HepG2 (cell line): ENCODE measurements at regions not wholly inside any gene's neighbourhood (a gene's known extent, or its start where the extent isn't known, plus 50 kb on each side); places are given as distances from the start of the nearest gene placed in this dataset.
A peak's percentile ranks its signal among the peaks of the same experiment; 100 is the strongest.

Source experiments
- CREB1 ChIP-seq, 2 experiments: fragments of 450-650 bp in 1 of 2; IDR thresholded peaks; 2 replicates each; pipeline ENCODE4 v1.6.1; 2016 to 2017; ENCODE audit warnings: control low read depth in 1 of 2, mild to moderate bottlenecking in 1 of 2, missing compliant biosample characterization in 1 of 2, missing genetic modification characterization in 1 of 2
- GTF2F1 ChIP-seq: fragments of 150-350 bp; IDR thresholded peaks from 2 replicates; pipeline ENCODE4 v1.6.1; 2014; ENCODE audit warnings: low read length
- KLF11 ChIP-seq: IDR thresholded peaks from 2 replicates; pipeline ENCODE4 v1.6.1; 2016; ENCODE audit warnings: missing compliant biosample characterization
- NFE2L2 ChIP-seq: fragments of 150-350 bp; IDR thresholded peaks from 2 replicates; pipeline ENCODE4 v1.6.1; 2014; ENCODE audit warnings: low read length
- RAD21 ChIP-seq: fragments of 450-650 bp; formaldehyde crosslinking; IDR thresholded peaks from 2 replicates; pipeline ENCODE4 v1.5.0; 2020; ENCODE audit warnings: mild to moderate bottlenecking
- SALL2 ChIP-seq: sonication (generic); formaldehyde crosslinking; IDR thresholded peaks from 2 replicates; pipeline ENCODE4 v1.8.1; 2023; ENCODE audit warnings: mild to moderate bottlenecking, missing genetic modification reagents, inconsistent platforms
- SOX5 ChIP-seq: IDR thresholded peaks from 2 replicates; pipeline ENCODE4 v1.6.1; 2016; ENCODE audit warnings: borderline replicate concordance
- ZMYM3 ChIP-seq: sonication (generic); formaldehyde crosslinking; IDR thresholded peaks from 2 replicates; pipeline ENCODE4 v1.5.1; 2020; ENCODE audit warnings: mild to moderate bottlenecking, missing genetic modification reagents
- ZNF446 ChIP-seq: sonication (generic); formaldehyde crosslinking; IDR thresholded peaks from 2 replicates; pipeline ENCODE4 v1.5.0; 2020; ENCODE audit warnings: mild to moderate bottlenecking, missing genetic modification reagents
- ZNF709 ChIP-seq: sonication (generic); formaldehyde crosslinking; IDR thresholded peaks from 2 replicates; pipeline ENCODE4 v1.5.0; 2020; ENCODE audit warnings: mild to moderate bottlenecking, missing genetic modification reagents
- TF ChIP-seq, protein P1 (sequence below): sonication (generic); formaldehyde crosslinking; IDR thresholded peaks from 2 replicates; pipeline ENCODE4 v1.9.0; 2021; ENCODE audit warnings: missing genetic modification reagents, borderline replicate concordance
- TF ChIP-seq, protein P2 (sequence below): sonication (generic); formaldehyde crosslinking; IDR thresholded peaks from 2 replicates; pipeline ENCODE4 v1.8.1; 2023; ENCODE audit warnings: mild to moderate bottlenecking, moderate library complexity, missing genetic modification reagents
- TF ChIP-seq, protein P3 (sequence below): sonication (generic); formaldehyde crosslinking; IDR thresholded peaks from 2 replicates; pipeline ENCODE4 v1.5.1; 2020; ENCODE audit warnings: mild to moderate bottlenecking, moderate library complexity, missing genetic modification reagents
- TF ChIP-seq, protein P4 (sequence below): sonication (generic); formaldehyde crosslinking; conservative IDR thresholded peaks from 2 replicates; pipeline ENCODE4 v1.4.0; 2020; ENCODE audit warnings: missing genetic modification reagents
- TF ChIP-seq, protein P5 (sequence below): IDR thresholded peaks from 2 replicates; pipeline ENCODE4 v1.4.0; 2020; ENCODE audit warnings: mild to moderate bottlenecking, missing genetic modification reagents
- TF ChIP-seq, protein P6 (sequence below): fragments of 450-650 bp; IDR thresholded peaks from 2 replicates; pipeline ENCODE4 v1.6.1; 2016

DNA sequence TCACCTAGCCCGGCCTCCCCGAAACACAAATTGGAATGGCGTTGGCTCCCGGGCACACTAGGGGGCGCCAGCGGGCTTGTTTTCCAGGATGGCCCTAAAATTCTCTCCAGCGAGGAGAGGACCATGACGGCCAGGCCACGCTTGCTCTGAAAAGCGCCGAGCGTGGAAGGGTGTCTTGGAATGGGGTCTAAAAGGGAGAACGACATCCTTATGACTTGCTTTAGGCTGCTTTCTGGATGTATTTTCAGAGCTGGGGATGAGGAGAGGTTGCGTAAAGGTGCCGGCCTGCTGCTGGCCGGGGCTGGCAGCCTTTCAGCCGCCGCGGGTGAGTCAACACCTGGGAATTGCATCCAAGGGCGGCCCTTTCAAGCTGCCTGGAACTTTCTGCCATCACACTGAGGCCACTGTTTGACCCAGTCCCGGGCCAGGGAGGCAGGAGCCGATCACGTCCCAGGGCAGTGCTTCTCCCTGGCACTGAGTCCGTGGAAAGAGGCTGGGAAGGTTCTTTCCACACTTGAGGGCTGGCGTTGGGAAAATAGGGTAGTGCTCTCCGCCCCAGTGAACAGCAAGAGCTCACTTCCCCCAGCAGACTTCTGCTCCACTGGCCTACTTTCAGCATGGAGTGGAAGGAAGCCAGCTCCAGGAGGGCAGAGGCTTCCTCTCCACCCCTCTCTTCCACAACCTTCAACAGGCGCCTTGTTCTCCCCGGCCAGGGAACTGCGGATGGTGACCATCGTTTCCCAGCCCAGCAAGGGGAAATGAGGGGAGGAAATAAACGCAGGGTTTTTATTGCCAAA lies 216.2 kb downstream of the TTC8 start (continued):
- TF ChIP-seq, protein P1, sequence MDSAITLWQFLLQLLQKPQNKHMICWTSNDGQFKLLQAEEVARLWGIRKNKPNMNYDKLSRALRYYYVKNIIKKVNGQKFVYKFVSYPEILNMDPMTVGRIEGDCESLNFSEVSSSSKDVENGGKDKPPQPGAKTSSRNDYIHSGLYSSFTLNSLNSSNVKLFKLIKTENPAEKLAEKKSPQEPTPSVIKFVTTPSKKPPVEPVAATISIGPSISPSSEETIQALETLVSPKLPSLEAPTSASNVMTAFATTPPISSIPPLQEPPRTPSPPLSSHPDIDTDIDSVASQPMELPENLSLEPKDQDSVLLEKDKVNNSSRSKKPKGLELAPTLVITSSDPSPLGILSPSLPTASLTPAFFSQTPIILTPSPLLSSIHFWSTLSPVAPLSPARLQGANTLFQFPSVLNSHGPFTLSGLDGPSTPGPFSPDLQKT (CRISPR knock-in tag), result no peak
- TF ChIP-seq ZNF709 (CRISPR knock-in tag) (no peak), CREB1 (IDR thresholded peaks at IDR 0.05) (no peak), CREB1 (CRISPR knock-in tag; IDR thresholded peaks at IDR 0.05) (no peak), ZMYM3 (peak; percentile 66), KLF11 (CRISPR knock-in tag) (no peak), SALL2 (peak; percentile 83), NFE2L2 (no peak), SOX5 (CRISPR knock-in tag) (peak; percentile 70), GTF2F1 (0 out of 2 replicates have a peak, but pooled peaks have one; percentile 26), ZNF446 (CRISPR knock-in tag) (no peak), RAD21 (CRISPR knock-in tag) (peak; percentile 89)
- TF ChIP-seq, protein P2, sequence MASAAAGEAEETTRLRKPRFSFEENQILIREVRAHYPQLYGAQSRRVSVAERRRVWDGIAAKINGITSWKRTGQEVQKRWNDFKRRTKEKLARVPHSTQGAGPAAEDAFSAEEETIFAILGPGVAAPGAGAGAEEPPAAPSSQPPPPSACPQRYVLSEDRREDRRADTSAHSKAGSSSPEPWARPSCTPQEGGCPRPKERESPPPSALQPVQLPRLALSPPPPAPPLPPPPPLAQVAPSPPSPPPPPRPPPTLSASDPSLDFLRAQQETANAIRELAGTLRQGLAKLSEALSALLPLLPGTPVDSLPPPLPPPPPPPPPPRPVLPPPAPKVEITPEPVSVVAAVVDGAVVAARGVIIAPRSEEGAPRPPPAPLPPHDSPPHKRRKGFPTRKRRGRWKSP (CRISPR knock-in tag), result peak; percentile 91
- TF ChIP-seq, protein P3, sequence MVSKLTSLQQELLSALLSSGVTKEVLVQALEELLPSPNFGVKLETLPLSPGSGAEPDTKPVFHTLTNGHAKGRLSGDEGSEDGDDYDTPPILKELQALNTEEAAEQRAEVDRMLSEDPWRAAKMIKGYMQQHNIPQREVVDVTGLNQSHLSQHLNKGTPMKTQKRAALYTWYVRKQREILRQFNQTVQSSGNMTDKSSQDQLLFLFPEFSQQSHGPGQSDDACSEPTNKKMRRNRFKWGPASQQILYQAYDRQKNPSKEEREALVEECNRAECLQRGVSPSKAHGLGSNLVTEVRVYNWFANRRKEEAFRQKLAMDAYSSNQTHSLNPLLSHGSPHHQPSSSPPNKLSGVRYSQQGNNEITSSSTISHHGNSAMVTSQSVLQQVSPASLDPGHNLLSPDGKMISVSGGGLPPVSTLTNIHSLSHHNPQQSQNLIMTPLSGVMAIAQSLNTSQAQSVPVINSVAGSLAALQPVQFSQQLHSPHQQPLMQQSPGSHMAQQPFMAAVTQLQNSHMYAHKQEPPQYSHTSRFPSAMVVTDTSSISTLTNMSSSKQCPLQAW (CRISPR knock-in tag), result no peak; the same call in 1 of the 2 replicates
- TF ChIP-seq, protein P4, sequence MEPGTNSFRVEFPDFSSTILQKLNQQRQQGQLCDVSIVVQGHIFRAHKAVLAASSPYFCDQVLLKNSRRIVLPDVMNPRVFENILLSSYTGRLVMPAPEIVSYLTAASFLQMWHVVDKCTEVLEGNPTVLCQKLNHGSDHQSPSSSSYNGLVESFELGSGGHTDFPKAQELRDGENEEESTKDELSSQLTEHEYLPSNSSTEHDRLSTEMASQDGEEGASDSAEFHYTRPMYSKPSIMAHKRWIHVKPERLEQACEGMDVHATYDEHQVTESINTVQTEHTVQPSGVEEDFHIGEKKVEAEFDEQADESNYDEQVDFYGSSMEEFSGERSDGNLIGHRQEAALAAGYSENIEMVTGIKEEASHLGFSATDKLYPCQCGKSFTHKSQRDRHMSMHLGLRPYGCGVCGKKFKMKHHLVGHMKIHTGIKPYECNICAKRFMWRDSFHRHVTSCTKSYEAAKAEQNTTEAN (CRISPR knock-in tag), result peak; percentile 68; the same call in 1 of the 2 replicates
- TF ChIP-seq, protein P5, sequence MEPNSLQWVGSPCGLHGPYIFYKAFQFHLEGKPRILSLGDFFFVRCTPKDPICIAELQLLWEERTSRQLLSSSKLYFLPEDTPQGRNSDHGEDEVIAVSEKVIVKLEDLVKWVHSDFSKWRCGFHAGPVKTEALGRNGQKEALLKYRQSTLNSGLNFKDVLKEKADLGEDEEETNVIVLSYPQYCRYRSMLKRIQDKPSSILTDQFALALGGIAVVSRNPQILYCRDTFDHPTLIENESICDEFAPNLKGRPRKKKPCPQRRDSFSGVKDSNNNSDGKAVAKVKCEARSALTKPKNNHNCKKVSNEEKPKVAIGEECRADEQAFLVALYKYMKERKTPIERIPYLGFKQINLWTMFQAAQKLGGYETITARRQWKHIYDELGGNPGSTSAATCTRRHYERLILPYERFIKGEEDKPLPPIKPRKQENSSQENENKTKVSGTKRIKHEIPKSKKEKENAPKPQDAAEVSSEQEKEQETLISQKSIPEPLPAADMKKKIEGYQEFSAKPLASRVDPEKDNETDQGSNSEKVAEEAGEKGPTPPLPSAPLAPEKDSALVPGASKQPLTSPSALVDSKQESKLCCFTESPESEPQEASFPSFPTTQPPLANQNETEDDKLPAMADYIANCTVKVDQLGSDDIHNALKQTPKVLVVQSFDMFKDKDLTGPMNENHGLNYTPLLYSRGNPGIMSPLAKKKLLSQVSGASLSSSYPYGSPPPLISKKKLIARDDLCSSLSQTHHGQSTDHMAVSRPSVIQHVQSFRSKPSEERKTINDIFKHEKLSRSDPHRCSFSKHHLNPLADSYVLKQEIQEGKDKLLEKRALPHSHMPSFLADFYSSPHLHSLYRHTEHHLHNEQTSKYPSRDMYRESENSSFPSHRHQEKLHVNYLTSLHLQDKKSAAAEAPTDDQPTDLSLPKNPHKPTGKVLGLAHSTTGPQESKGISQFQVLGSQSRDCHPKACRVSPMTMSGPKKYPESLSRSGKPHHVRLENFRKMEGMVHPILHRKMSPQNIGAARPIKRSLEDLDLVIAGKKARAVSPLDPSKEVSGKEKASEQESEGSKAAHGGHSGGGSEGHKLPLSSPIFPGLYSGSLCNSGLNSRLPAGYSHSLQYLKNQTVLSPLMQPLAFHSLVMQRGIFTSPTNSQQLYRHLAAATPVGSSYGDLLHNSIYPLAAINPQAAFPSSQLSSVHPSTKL (CRISPR knock-in tag), result peak; percentile 92
- TF ChIP-seq, protein P6, sequence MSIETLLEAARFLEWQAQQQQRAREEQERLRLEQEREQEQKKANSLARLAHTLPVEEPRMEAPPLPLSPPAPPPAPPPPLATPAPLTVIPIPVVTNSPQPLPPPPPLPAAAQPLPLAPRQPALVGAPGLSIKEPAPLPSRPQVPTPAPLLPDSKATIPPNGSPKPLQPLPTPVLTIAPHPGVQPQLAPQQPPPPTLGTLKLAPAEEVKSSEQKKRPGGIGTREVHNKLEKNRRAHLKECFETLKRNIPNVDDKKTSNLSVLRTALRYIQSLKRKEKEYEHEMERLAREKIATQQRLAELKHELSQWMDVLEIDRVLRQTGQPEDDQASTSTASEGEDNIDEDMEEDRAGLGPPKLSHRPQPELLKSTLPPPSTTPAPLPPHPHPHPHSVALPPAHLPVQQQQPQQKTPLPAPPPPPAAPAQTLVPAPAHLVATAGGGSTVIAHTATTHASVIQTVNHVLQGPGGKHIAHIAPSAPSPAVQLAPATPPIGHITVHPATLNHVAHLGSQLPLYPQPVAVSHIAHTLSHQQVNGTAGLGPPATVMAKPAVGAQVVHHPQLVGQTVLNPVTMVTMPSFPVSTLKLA, result no peak; the same call in 1 of the 2 replicates
